Tibial nerve (tissue), 4 donors: ENCODE measurements at regions not wholly inside any gene's neighbourhood (a gene's known extent, or its start where the extent isn't known, plus 50 kb on each side); places are given as distances from the start of the nearest gene placed in this dataset.

Experiments
- DNase-seq, 2 donors: peaks; one replicate each; pipeline ENCODE4 v3.0.0-alpha.2; 2019; ENCODE audit warnings: low spot score in 2 of 2
- H3K27ac ChIP-seq, 4 donors: fragments of 200-600 bp; sonication (generic) in 3 of 4; one replicate each; pipeline ENCODE4 v1.5.1; 2017 to 2019; ENCODE audit warnings: mild to moderate bottlenecking in 1 of 4
- H3K27me3 ChIP-seq, 2 donors: fragments of 200-600 bp; sonication (generic) in 1 of 2; one replicate each; pipeline versions ENCODE4 v1.5.1 to v1.6.0; 2017 to 2019
- H3K36me3 ChIP-seq, 3 donors: fragments of 200-600 bp; sonication (generic); one replicate each; pipeline ENCODE4 v1.5.1; 2018 to 2019
- H3K4me1 ChIP-seq, 4 donors: fragments of 200-600 bp; sonication (generic) in 3 of 4; one replicate each; pipeline ENCODE4 v1.5.1; 2017 to 2019
- H3K4me3 ChIP-seq, 4 donors: fragments of 200-600 bp; sonication (generic) in 3 of 4; one replicate each; pipeline ENCODE4 v1.5.1; 2017 to 2019; ENCODE audit warnings: mild to moderate bottlenecking in 1 of 4, moderate library complexity in 1 of 4
- H3K9me3 ChIP-seq, 4 donors: fragments of 200-600 bp; sonication (generic) in 3 of 4; one replicate each; pipeline ENCODE4 v1.5.1; 2017 to 2019
- CTCF ChIP-seq, 5 experiments: fragments of 200-600 bp in 3 of 5; fragments of 450-650 bp in 2 of 5; sonication (generic) in 3 of 5; IDR thresholded peaks; one replicate each; pipeline ENCODE4 v1.5.1; 2016 to 2019; ENCODE audit warnings: antibody characterized with exemption in 5 of 5, mild to moderate bottlenecking in 3 of 5, moderate library complexity in 2 of 5
- EP300 ChIP-seq, 2 donors: sonication (generic); formaldehyde crosslinking; IDR thresholded peaks; one replicate each; pipeline ENCODE4 v1.6.1; 2017; ENCODE audit warnings: antibody characterized with exemption in 2 of 2, mild to moderate bottlenecking in 1 of 2
- POLR2A ChIP-seq, 2 donors: fragments of 450-650 bp; IDR thresholded peaks; one replicate each; pipeline ENCODE4 v1.6.1; 2017; ENCODE audit warnings: antibody characterized with exemption in 2 of 2, mild to moderate bottlenecking in 2 of 2, moderate library complexity in 2 of 2
- WGBS, 2 donors: methylation state at CpG; one replicate each; pipeline ENCODE4 v1.1.5; 2018; 5-methylcytosine and 5-hydroxymethylcytosine counted together

- no peaks in the 10 kb centered on the region for H3K36me3 ChIP-seq
- TF ChIP-seq EP300 (IDR thresholded peaks at IDR 0.05) (no peak), CTCF (IDR thresholded peaks at IDR 0.05) (no peak), POLR2A (IDR thresholded peaks at IDR 0.05) (no peak)
- no peak for DNase-seq
- no peaks in the 10 kb centered on the region for H3K4me1 ChIP-seq
- H3K27me3 ChIP-seq = no peaks in the 10 kb centered on the region
- no peaks in the 10 kb centered on the region for H3K9me3 ChIP-seq
- H3K4me3 ChIP-seq = no peak overlapping the region
- 66 to 81% methylated on average over 2 of the region's 2 CpGs for WGBS, 2 donors
- H3K27ac ChIP-seq = no peak overlapping the region
Observed at GRCh38 chr3:176159796-176160195, 1037.5 kb downstream of the TBL1XR1 start.

- DNase-seq = no peak
- Histone ChIP-seq H3K4me1 (no peaks in the 10 kb centered on the region), H3K4me3 (no peak overlapping the region), H3K27ac (no peak overlapping the region), H3K27me3 (no peaks in the 10 kb centered on the region), H3K36me3 (no peaks in the 10 kb centered on the region), H3K9me3 (no peaks in the 10 kb centered on the region)
- no peak for TF ChIP-seq EP300 (IDR thresholded peaks at IDR 0.05)
- no peak for TF ChIP-seq CTCF (IDR thresholded peaks at IDR 0.05)
- TF ChIP-seq POLR2A (IDR thresholded peaks at IDR 0.05) = no peak
- WGBS, 2 donors = 85 to 89% methylated on average over 6 of the region's 6 CpGs
Observed at GRCh38 chr3:176155012-176155411, 1042.3 kb downstream of the TBL1XR1 start.

GRCh38 chr3:176149567-176149966 lies 1047.7 kb downstream of the TBL1XR1 start:
- DNase-seq = no peak
- Histone ChIP-seq H3K27me3 (no peaks in the 10 kb centered on the region), H3K4me1 (no peaks in the 10 kb centered on the region), H3K36me3 (no peaks in the 10 kb centered on the region), H3K27ac (no peak overlapping the region), H3K9me3 (no peaks in the 10 kb centered on the region), H3K4me3 (no peak overlapping the region)
- TF ChIP-seq EP300 (IDR thresholded peaks at IDR 0.05) (no peak), CTCF (IDR thresholded peaks at IDR 0.05) (no peak), POLR2A (IDR thresholded peaks at IDR 0.05) (no peak)

- Histone ChIP-seq H3K27me3 (no peaks in the 10 kb centered on the region), H3K36me3 (no peaks in the 10 kb centered on the region), H3K9me3 (no peaks in the 10 kb centered on the region), H3K4me1 (no peaks in the 10 kb centered on the region), H3K4me3 (no peak overlapping the region), H3K27ac (no peak overlapping the region)
- 26 to 38% methylated on average over 1 of the region's 1 CpG for WGBS, 2 donors
- TF ChIP-seq EP300 (IDR thresholded peaks at IDR 0.05) (no peak), CTCF (IDR thresholded peaks at IDR 0.05) (no peak), POLR2A (IDR thresholded peaks at IDR 0.05) (no peak)
- DNase-seq = no peak
Observed at GRCh38 chr3:176147251-176147650, 1050.0 kb downstream of the TBL1XR1 start.

- no peaks in the 10 kb centered on the region for H3K27me3 ChIP-seq
- H3K27ac ChIP-seq = no peak overlapping the region
- TF ChIP-seq EP300 (IDR thresholded peaks at IDR 0.05) = no peak
- no peak for TF ChIP-seq POLR2A (IDR thresholded peaks at IDR 0.05)
- TF ChIP-seq CTCF (IDR thresholded peaks at IDR 0.05) = no peak
- WGBS, 2 donors = 91 to 95% methylated on average over 1 of the region's 1 CpG
- H3K36me3 ChIP-seq = no peaks in the 10 kb centered on the region
- no peaks in the 10 kb centered on the region for H3K9me3 ChIP-seq
- no peak for DNase-seq
- H3K4me3 ChIP-seq = no peak overlapping the region
- no peaks in the 10 kb centered on the region for H3K4me1 ChIP-seq
Observed at GRCh38 chr3:176141837-176142236, 1055.4 kb downstream of the TBL1XR1 start.
